Right ventricle myocardium inferior (tissue), 1 donor: ENCODE measurements at regions not wholly inside any gene's neighbourhood (a gene's known extent, or its start where the extent isn't known, plus 50 kb on each side); places are given as distances from the start of the nearest gene placed in this dataset.

Source experiments
- ATAC-seq: fragments of 200-7000 bp; cut with Tn5 transposase; one replicate; pipeline ENCODE4 v1.9.1; 2020; ENCODE audit warnings: mild to moderate bottlenecking, moderate library complexity
- DNase-seq: peaks from one replicate; pipeline ENCODE4 v3.0.0; 2021; ENCODE audit errors: missing footprints
- intact Hi-C: fragments of 100-400 bp; cut with DNase I; formaldehyde crosslinking; loops from one replicate; pipeline ENCODE4 v1.11.0; 2022
- donor health status: DM: no; HTN: yes; CAD: no; lungs with severe emphysema.

DNA sequence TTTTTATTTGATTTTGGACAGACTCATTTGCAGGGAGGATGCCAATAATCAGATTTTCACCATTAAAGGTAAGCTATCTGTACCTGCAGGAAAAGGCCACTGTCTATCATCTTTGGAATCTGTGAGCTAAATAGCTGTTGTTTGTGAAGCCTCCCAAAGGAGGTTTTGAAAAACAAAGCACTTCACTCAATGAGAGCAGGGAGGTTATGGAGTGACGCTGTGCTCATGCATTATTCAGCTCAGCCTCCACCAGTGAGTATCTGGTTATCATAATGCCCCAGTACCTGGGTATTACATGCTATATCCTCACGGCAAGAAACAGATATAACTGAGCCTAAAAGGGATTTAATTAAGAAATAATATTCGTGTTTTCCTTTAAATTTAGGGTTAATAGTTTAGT lies 189.6 kb upstream of the PIK3C3 start:
- DNase-seq (no peak), ATAC-seq (no peak)
- intact Hi-C loops, result no loop called here

DNA sequence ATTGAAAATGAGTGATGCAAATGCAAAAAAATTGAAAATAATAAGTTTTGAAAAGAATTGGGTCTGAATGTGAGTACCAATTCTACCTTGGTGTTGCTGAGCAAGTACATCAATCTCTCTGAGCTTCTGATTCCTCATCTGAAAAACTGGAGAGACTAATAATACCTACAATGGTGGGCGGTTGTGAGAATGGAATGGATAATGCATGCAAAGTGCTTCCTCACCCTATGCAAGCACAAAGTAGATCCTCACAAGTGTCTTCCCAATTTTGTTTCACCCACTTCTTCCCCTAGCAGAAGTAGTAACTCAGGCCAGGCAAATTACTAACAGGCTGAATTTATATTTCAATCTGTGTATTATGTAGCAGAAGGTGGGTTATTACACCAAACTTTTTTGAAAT lies 191.7 kb upstream of the PIK3C3 start:
- DNase-seq (no peak), ATAC-seq (no peak)
- intact Hi-C loops, result no loop called here

DNA sequence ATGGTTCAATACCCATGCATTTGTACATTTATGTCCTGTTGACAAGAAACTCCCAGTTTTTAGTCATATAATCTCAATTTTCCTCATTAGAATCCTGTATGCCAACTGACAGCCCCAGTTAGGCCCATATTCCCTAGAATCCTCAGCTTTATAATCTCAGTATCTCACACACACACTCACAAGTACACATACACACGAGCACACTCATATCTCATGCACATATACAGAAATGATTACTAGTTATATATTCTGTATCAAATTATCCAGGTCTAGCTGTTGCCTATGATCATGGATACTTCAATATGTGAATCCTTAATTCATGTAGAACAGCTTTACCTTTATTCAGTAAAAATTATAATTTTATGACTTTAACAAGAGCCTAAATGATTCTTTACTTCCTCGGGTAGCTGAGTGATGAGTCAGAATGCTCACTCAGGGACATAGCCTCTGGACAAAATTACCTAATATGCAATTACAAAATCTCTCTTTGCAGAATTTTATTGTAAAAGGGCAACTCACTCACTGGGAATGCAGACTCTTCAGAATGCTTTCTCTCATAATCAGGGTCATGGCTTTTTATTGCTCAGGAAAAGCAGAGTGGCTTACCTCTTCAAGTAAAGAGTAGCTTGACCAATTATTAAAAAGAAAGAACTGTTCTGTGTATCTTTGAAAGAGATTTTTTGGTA lies 193.6 kb upstream of the PIK3C3 start:
- intact Hi-C loops, result no loop called here
- DNase-seq (no peak), ATAC-seq (no peak)

DNA sequence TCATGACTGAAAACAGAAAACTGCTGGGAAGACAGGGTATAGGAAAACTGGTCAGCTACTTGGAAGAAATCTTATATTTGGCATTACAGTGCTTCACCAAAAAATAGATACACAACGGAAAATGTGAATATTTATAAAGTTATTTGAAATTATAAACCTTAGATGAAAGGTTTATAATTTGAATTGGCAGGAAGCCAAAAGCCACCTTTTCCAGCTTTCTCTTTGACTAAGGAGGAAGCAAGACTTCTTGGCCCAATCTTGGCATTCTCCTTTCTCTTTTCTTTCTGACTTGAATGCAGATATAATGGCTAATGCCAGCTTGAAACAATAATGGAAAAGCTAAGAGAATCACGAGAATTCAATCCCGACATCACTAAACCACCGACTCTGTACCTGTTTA lies 196.5 kb upstream of the PIK3C3 start:
- no peak for DNase-seq
- no peak for ATAC-seq
- intact Hi-C loops, result no loop called here

DNA sequence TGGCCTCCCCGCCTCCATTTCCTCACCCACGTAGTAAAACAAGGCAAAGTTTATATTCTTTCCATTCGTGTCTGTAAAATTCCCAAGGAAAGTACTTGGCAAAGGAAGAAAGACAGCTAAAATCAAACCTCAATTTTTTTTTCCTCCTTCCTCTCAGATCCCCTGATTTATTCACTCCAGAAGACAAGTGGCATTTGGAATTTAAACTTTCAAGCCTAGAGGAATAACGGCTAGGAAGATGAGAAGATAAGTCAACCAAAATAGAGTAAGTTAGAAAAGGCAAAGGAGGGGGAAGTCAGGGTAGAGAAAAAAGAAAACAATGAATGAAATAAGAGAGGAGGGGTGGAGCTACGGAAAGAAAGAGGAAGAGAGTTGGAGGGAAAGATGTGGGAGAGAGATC lies 198.9 kb upstream of the PIK3C3 start:
- no peak for ATAC-seq
- DNase-seq, result no peak
- intact Hi-C loops, result no loop called here

DNA sequence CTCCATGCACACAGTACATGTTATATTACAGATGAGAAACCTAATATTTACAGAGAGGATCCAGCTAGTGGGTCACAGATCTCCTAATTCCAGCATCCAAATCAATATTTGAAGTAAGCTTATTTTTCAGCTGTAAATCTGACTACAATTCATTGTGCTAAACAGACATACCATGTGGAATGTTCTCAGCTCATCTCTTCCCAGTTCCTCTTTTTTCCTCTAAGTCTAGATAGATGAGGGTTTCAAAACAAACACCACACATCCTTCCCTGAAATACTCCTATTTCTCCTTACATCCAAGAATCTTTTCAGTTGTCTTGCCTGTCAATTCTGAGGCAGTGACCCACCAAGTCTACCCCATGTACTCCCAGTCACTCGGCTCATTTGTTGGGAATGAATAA lies 200.7 kb upstream of the PIK3C3 start:
- DNase-seq (no peak), ATAC-seq (no peak)
- intact Hi-C loops, result no loop called here

DNA sequence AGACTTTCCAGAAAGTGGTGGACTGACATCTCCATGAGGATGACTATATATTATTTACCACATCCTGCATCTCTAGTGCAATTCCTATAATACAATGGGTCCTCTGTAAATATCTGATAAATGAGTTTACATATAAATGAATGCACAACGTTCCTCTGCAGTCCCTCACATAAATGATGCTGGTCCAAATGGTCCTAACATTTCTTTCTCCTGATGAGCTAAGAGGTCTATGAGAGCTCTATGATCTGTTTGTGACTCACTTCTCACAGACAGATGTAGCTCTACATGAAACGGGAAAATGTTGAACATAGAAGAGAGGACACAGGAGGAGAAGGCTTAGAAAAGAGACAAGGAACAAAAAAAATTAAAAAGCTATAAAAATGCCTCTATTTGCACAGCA lies 201.2 kb upstream of the PIK3C3 start:
- ATAC-seq, result no peak
- no peak for DNase-seq
- intact Hi-C loops, result no loop called here

DNA sequence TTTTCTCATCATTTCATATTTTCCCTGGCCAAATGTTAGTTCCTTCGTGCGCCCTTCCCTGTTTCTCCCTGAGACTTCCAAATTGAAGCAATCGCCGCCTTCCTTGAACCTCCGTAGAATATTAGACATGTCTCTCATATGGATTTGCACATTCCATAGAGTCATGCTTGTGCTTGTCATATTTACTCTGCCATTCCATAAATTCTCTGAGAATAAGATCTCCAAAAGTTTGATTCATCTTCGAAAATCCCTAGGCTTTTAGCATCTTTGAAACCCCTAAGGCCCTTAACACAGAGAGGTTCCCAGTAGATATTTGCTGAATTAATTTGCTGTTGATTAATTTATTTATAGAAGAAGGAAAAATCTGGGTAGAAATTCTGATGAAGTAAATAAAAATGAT lies 202.2 kb upstream of the PIK3C3 start:
- intact Hi-C loops, result no loop called here
- no peak for DNase-seq
- no peak for ATAC-seq

DNA sequence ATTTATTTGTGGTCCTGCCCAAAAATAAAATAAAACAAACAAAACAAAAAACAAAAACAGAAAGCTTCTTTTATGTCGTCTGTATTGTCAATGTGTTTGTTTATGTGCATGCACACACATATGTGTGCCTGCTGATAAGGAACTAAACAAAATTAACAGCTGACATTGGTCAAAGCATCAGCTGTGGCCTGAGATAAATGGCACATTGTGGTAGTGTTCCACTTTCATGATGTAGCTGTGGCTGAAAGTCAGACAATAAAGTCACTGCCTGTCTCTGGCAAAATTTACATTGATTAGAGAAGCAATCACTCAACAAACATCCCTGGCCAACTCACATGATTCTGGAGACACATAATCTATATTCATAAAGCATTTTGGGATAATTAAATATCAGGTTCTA lies 203.4 kb upstream of the PIK3C3 start:
- DNase-seq, result no peak
- ATAC-seq, result no peak
- intact Hi-C loops, result no loop called here

DNA sequence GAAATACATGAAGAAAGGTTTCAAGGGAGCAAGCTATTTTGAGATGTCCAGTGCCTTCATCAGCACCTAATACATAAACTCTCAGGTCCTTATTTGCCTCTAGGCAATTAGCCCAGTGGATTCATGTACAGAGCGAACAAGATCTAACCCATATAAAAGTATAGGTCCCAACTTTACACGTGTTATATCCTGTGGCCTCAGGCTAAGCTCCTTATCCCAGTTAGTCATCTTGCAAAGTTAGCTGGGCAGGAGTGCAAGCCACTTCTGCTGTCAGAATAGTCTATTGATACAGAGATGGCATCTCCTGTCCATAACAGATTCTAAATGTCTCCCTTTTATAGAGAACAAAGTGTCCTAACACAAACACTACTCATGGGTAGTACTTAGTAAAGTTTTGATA lies 203.9 kb upstream of the PIK3C3 start:
- ATAC-seq (no peak), DNase-seq (no peak)
- intact Hi-C loops, result no loop called here

DNA sequence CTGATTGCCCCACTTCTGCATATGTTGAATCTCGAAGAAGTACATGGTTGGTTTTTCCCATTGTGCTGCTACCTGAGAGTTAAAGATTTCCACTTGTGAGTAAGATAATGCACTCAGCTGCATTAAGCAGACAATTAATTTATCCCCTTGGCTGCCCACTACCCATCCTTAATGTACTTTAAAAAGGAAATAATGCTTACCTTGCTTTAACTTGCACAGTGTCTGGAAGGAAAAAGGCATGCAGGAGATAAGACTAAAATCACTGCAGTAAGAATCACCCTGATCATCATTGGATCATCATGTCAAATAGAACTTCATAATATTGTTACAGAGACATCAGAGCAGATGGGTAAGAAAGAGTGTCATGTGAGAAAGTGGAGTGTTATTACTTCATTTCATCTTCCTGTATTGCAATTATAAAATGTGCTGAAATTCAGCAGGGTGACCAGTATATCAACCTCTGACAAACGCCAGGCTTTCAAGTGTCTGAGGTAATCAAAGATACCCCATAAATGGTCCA lies 207.3 kb upstream of the PIK3C3 start:
- DNase-seq (no peak), ATAC-seq (no peak)
- intact Hi-C loops, result no loop called here

DNA sequence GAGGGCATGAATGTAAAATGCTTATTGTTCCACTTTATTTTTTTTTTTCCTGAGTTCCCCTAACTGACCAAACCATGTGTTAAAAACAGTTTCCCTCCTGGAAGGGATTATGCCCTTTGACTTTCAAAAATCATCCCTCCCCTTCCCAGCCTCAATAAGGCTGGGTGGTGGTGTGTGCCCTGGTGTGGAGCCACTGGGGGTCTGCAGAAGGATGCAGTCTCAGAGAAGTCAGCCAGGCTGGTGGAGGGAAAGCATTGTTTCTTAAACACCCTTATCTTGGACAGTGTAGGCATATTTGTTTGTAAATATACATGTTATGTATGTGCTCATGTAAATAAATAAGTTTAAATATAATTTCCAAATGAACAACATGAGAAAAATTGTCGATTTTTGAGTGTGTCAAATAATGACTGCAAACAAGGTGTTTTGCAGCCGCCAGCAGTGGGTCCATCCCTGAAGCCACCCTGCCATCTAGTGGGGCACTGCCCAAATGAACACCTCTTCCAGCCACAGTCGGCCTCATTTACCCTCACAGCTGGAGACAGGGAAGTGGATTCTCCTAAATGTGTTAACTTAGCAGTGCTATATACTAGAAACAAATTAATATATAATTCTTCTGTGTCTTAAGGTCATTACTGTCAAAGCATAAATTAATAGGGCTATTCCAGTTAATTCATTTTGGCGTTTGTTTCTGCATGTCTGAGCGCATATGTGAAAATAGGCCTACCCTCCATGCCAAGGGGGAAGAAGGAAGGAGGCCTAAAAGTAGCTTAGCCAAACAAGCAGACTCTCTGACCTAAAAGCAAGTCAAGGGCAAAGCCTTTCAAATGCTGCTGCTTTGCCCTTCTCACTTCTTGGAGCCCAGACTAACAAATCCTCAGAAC lies 209.6 kb upstream of the PIK3C3 start:
- ATAC-seq, result no peak
- intact Hi-C loops, result no loop called here
- no peak for DNase-seq

DNA sequence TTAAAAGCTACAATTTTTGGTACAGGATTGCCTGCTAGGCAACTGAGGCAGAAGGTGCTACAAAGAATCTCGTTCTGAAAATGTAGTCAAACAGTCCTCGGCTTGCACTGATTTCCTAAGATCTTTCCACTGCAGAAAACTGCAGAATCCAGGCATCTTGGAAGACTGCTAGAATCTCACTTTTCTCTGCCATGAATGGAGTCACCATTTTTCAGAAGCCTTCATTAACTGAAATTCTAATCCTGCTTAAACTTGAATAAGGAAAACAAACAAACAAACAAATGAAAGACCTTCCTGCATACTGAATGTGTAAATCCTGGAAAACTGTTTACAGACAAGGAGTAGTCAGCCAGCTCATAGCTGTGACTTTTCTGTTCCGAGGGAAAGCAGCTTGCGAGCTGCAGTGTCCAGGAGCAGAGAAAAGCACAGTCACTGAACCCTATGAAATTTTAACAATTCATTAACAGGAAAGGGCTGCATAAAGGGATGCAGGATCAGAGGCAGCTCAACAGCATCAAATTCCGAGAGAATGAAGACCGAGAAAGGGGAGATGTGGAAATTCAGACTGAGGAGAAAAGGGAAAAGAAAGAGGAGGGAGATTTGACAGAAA lies 210.5 kb upstream of the PIK3C3 start:
- DNase-seq (no peak), ATAC-seq (no peak)
- intact Hi-C loops, result no loop called here

DNA sequence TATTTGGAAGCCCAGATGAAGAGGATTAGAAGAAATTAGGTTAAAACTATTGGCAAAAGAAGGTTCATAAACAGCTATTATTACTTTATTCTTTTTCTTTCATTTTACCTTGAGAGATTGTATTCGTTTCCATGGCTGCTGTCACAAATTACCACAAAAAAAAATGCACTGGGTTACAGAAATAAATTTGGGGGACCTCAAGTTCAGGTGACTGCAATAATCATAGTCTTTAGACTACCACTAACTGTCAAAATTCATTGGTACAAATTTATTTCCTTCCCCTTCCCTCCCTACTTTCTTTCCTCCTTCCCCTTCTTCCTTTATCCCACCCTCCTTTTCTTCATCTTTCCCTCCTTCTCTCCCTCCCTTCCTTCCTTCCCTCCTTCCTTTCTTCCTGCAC lies 217.8 kb upstream of the PIK3C3 start:
- DNase-seq, result no peak
- intact Hi-C loops, result no loop called here
- ATAC-seq, result no peak

DNA sequence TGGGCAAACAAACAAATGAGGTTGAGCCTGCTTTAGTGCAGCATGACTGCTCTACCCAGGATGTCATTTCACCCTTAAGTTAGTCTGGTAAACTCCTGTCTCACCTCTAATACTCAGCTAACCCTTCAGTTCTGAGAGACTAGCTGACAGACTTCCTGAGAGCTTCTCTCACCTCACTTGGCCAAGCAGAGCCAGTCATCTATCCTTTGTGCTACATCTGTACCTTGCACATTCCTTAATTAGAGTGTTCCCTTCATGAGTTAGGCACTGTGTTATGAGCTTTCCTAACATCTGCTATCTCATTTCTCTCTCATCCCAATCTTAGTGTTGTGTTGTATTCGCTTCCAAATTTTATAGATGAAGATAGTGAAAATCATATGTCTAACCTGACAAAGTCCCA lies 220.1 kb upstream of the PIK3C3 start:
- ATAC-seq (no peak), DNase-seq (no peak)
- intact Hi-C loops, result no loop called here

DNA sequence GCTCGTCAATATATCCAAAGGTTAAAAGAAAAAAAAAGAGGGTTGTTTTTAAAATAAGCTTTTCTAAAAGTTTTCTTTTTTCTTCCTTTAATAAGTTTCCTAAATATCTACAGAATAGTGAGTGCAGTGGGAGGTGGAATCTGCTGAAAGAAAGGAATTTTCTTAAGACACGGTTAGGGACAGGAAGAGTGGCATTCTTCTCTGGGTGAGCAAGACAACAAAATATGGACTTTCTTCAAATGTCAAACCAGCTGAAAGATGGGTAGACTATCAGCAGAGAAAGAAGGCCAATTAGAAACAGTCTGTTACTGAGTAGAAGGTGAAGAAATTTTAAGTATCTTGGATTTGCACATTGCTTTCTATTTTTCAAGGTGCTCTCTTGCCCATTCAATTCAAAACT lies 222.7 kb upstream of the PIK3C3 start:
- DNase-seq (no peak), ATAC-seq (no peak)
- intact Hi-C loops, result no loop called here

DNA sequence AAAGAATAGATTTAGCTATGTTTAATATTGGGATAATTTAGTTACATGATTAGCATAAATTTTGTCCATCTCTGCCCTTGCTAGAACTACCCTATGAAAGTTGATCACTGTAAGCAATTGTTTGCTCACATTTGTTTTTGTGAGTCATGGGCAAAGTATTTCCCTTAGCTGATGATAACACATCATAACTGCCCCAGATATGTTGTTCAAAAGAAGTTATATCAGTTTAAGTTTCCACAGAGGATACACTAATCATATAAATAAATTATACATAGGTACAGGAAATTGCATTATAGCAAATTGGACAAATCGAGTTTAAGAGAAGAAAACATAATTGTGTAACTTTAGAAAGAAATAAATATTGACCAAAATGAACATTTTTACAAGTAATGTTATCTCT lies 223.2 kb upstream of the PIK3C3 start:
- DNase-seq (no peak), ATAC-seq (no peak)
- intact Hi-C loops, result no loop called here

DNA sequence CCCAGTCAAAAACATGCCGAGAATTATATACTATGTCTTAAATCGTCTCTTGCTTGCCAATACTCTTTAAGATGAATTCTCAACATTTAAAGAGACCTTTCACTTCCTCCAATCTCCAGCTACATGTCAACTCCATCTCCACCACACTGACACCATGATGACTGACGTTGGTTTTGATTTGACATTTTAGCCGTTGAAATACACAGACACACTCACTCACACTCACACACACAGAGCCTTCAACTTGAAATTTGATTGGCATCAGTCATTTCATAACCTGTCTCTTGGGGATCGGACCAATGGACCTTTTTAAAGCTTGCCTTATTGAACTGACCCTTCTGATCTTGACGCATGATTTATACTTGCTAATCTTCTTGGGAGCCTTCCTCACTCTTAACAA lies 230.8 kb upstream of the PIK3C3 start:
- no peak for ATAC-seq
- DNase-seq, result no peak
- intact Hi-C loops, result no loop called here

DNA sequence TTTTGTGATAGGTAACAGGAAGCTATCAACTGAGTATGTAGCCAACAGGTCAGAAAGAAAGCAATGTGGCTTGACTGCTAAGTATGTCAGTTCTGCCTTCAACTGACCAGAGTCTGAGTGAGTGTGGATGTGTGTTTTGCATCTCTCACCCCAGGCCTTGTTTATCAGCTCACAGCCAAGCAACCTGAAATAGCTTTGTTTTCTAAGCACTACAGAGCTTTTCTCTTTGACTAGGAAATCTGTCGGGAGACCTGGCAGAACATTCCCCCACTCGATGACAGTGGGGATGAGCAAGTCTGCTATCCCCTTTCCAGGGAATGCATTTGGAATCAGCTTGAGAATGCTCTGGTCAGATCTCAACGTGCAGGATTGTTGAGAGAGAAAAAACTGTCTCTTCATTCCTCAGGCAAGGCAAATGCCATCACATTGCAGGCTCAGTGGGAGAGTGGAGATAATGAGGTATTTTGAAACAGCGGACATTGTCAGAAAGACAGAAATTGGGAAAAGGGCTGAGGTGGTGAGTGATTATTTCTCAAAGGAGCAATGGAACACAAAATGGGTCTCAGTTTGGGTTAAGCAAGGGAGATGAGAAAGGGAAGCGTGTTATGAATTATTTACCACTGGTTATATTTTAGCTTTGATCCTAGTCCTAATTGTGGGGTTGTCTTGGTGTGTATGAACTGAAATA lies 233.8 kb upstream of the PIK3C3 start:
- intact Hi-C loops, result no loop called here
- DNase-seq, result no peak
- no peak for ATAC-seq

DNA sequence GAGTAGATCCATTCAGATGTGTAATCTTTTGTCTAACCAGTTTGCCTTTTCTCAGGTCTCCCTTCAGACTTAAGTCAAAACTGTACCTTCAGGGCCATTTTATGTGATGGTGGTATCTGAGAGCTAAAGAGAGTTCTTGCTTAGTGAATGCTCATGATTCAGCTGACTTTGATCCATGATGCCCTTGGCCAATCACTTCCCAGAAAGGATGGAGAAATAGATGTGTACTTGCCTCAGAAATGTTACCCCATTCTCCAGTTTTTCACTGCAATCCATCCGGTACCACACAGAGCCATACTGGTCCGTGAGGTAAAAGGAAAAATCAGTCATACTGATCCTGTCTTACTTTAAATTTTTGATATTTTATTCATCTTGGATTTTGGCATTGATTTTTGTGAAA lies 234.8 kb upstream of the PIK3C3 start:
- ATAC-seq (no peak), DNase-seq (no peak)
- intact Hi-C loops, result no loop called here
